H1 (cell line): ENCODE measurements at regions not wholly inside any gene's neighbourhood (a gene's known extent, or its start where the extent isn't known, plus 50 kb on each side); places are given as distances from the start of the nearest gene placed in this dataset.

Source experiments
- CTCF ChIA-PET: fragments of 300-600 bp; sonication (Branson Sonifier 250); formaldehyde crosslinking; loops from one replicate; lab custom pipeline; 2021; ENCODE audit not compliant: partially characterized antibody; lab: Charles Lee
- POLR2A ChIA-PET: fragments of 300-600 bp; sonication (Branson Sonifier 250); formaldehyde crosslinking; loops from one replicate; lab custom pipeline; 2021; ENCODE audit warnings: inconsistent platforms; ENCODE audit not compliant: partially characterized antibody; lab: Charles Lee
- DNase-seq, 2 experiments: peaks; one replicate each; pipeline versions ENCODE4 v3.0.0 to v3.0.0-alpha.2; 2010 to 2022; ENCODE audit warnings: low spot score in 2 of 2, low read depth in 1 of 2, mixed read lengths in 1 of 2
- FAIRE-seq: peaks from 2 replicates; lab custom pipeline; 2011; peaks lifted over from hg19 to GRCh38; lab: Jason Lieb, UNC
- H2AFZ ChIP-seq: 2 replicates; pipeline ENCODE4 v1.8.1; 2012; ENCODE audit warnings: low read length, inconsistent platforms
- H2AK5ac ChIP-seq: 2 replicates; pipeline ENCODE4 v1.6.1; 2013; ENCODE audit warnings: low read depth, low read length
- H2BK120ac ChIP-seq: replicated peaks from 2 replicates; pipeline ENCODE3; 2013; ENCODE audit warnings: low read depth, low read length, inconsistent platforms
- H2BK12ac ChIP-seq: 2 replicates; pipeline ENCODE4 v1.6.1; 2013; ENCODE audit warnings: low read depth, low read length
- H2BK15ac ChIP-seq: 2 replicates; pipeline ENCODE4 v1.6.1; 2013; ENCODE audit warnings: low read length
- H2BK20ac ChIP-seq: 2 replicates; pipeline ENCODE4 v1.6.1; 2013; ENCODE audit warnings: low read length
- H2BK5ac ChIP-seq: 2 replicates; pipeline ENCODE4 v1.6.1; 2013; ENCODE audit warnings: low read depth, low read length
- H3K14ac ChIP-seq: 2 replicates; pipeline ENCODE4 v1.6.1; 2013; ENCODE audit warnings: inconsistent platforms; ENCODE audit not compliant: insufficient read length
- H3K18ac ChIP-seq: 2 replicates; pipeline ENCODE4 v1.6.1; 2013; ENCODE audit warnings: low read length; ENCODE audit errors: extremely low read depth
- H3K23ac ChIP-seq: 2 replicates; pipeline ENCODE4 v1.6.1; 2013; ENCODE audit warnings: inconsistent platforms; ENCODE audit not compliant: insufficient read length
- H3K23me2 ChIP-seq: 2 replicates; pipeline ENCODE4 v1.6.1; 2013; ENCODE audit warnings: low read depth, low read length
- H3K27ac ChIP-seq: 2 replicates; pipeline ENCODE4 v1.6.1; 2011; ENCODE audit warnings: low read depth, low read length, inconsistent platforms
- H3K27me3 ChIP-seq, 4 experiments: replicated peaks in 1 of 4; 1 replicate in 1 of 4; 2 replicates in 3 of 4; pipeline versions ENCODE4 v1.6.1 to v1.8.1; 2011 to 2013; ENCODE audit warnings: low read length in 3 of 4, mild to moderate bottlenecking in 3 of 4, inconsistent platforms in 2 of 4, mixed read lengths in 2 of 4, moderate library complexity in 1 of 4; ENCODE audit not compliant: control insufficient read depth in 3 of 4, insufficient read depth in 3 of 4; ENCODE audit errors: extremely low read depth in 1 of 4
- H3K36me3 ChIP-seq, 4 experiments: 2 replicates each; pipeline versions ENCODE4 v1.6.1 to v1.8.1; 2011 to 2013; ENCODE audit warnings: mild to moderate bottlenecking in 4 of 4, low read length in 3 of 4, moderate library complexity in 2 of 4, control low read depth in 1 of 4, inconsistent platforms in 1 of 4; ENCODE audit not compliant: insufficient read depth in 4 of 4, control insufficient read depth in 2 of 4
- H3K4ac ChIP-seq: replicated peaks from 2 replicates; pipeline ENCODE3; 2013; ENCODE audit warnings: low read length, low read depth, mixed read lengths, inconsistent platforms; ENCODE audit not compliant: insufficient read length
- H3K4me1 ChIP-seq, 4 experiments: replicated peaks in 1 of 4; 1 replicate in 1 of 4; 2 replicates in 3 of 4; pipeline versions ENCODE4 v1.6.1 to v1.8.1; 2011 to 2013; ENCODE audit warnings: low read length in 3 of 4, inconsistent platforms in 2 of 4, mixed read lengths in 1 of 4; ENCODE audit not compliant: insufficient read depth in 4 of 4, control insufficient read depth in 3 of 4
- H3K4me2 ChIP-seq, 2 experiments: 2 replicates each; pipeline versions ENCODE4 v1.6.1 to v1.8.1; 2011 to 2013; ENCODE audit warnings: low read depth in 2 of 2, low read length in 2 of 2, control low read depth in 1 of 2, inconsistent platforms in 1 of 2, mild to moderate bottlenecking in 1 of 2; ENCODE audit not compliant: insufficient read depth in 1 of 2
- H3K4me3 ChIP-seq, 4 experiments: fragments of 200-600, 300-600 bp in 1 of 4; sonication (generic), shearing (Covaris generic), sonication (Bioruptor Twin) in 1 of 4; 2 replicates each; pipeline versions ENCODE4 v1.5.1 to v1.8.1; 2011 to 2016; ENCODE audit warnings: low read length in 4 of 4, low read depth in 3 of 4, control low read depth in 2 of 4, inconsistent platforms in 2 of 4, mild to moderate bottlenecking in 2 of 4, mixed read lengths in 1 of 4, moderate library complexity in 1 of 4; ENCODE audit not compliant: insufficient read depth in 2 of 4; ENCODE audit errors: extremely low read depth in 1 of 4
- H3K56ac ChIP-seq: replicated peaks from 2 replicates; pipeline ENCODE3; 2013; ENCODE audit warnings: low read depth, mild to moderate bottlenecking, mixed read lengths, low read length, inconsistent platforms; ENCODE audit not compliant: insufficient read length
- H3K79me1 ChIP-seq: 2 replicates; pipeline ENCODE4 v1.6.1; 2013; ENCODE audit warnings: low read depth, low read length, control low read depth
- H3K79me2 ChIP-seq, 2 experiments: 2 replicates each; pipeline versions ENCODE4 v1.6.1 to v1.8.1; 2012 to 2013; ENCODE audit warnings: low read length in 2 of 2, mild to moderate bottlenecking in 2 of 2, inconsistent platforms in 1 of 2; ENCODE audit not compliant: insufficient read depth in 2 of 2, control insufficient read depth in 1 of 2
- H3K9ac ChIP-seq, 4 experiments: replicated peaks in 1 of 4; 1 replicate in 1 of 4; 2 replicates in 3 of 4; pipeline versions ENCODE4 v1.6.1 to v1.8.1; 2011 to 2013; ENCODE audit warnings: low read depth in 3 of 4, low read length in 3 of 4, control low read depth in 2 of 4, mild to moderate bottlenecking in 2 of 4, moderate library complexity in 2 of 4, inconsistent platforms in 1 of 4; ENCODE audit errors: extremely low read depth in 1 of 4
- H3K9me3 ChIP-seq, 2 experiments: 2 replicates each; pipeline versions ENCODE4 v1.6.1 to v1.8.1; 2012 to 2013; ENCODE audit warnings: mild to moderate bottlenecking in 2 of 2, moderate library complexity in 2 of 2, control low read depth in 1 of 2, inconsistent platforms in 1 of 2, low read depth in 1 of 2, low read length in 1 of 2, mixed read lengths in 1 of 2; ENCODE audit not compliant: insufficient read depth in 2 of 2
- H4K20me1 ChIP-seq, 2 experiments: replicated peaks in 1 of 2; 2 replicates each; pipeline versions ENCODE3 to v1.8.1; 2011 to 2013; ENCODE audit warnings: inconsistent platforms in 2 of 2, low read length in 2 of 2, mild to moderate bottlenecking in 1 of 2; ENCODE audit not compliant: insufficient read depth in 2 of 2, control insufficient read depth in 1 of 2
- H4K5ac ChIP-seq: 2 replicates; pipeline ENCODE4 v1.6.1; 2013; ENCODE audit warnings: low read length, low read depth, mixed read lengths, inconsistent platforms; ENCODE audit not compliant: insufficient read length
- H4K8ac ChIP-seq: 2 replicates; pipeline ENCODE4 v1.8.0; 2013; ENCODE audit warnings: mild to moderate bottlenecking, moderate library complexity, low read length, inconsistent platforms; ENCODE audit not compliant: insufficient read depth; ENCODE audit errors: extremely low read depth
- H4K91ac ChIP-seq: replicated peaks from 2 replicates; pipeline ENCODE3; 2013; ENCODE audit warnings: low read length, mixed read lengths, inconsistent platforms; ENCODE audit not compliant: insufficient read length
- CHD1 ChIP-seq: IDR thresholded peaks from 2 replicates; pipeline ENCODE4 v1.6.1; 2012; ENCODE audit warnings: low read depth, low read length, improper control_type of control experiment
- CHD2 ChIP-seq: IDR thresholded peaks from 2 replicates; pipeline ENCODE4 v1.6.1; 2012; ENCODE audit warnings: low read length, improper control_type of control experiment
- KDM5A ChIP-seq: fragments of 200-600 bp; IDR thresholded peaks from 2 replicates; pipeline ENCODE4 v1.7.1; 2012; ENCODE audit warnings: mild to moderate bottlenecking, low read length, inconsistent platforms, mixed read lengths
- PHF8 ChIP-seq: fragments of 200-600 bp; sonication (generic); conservative IDR thresholded peaks from 2 replicates; pipeline ENCODE4 v1.7.1; 2012; ENCODE audit warnings: low read depth, mild to moderate bottlenecking, inconsistent platforms, low read length, moderate library complexity
- TBP ChIP-seq: IDR thresholded peaks from 2 replicates; pipeline ENCODE4 v1.6.1; 2011; ENCODE audit warnings: low read depth, low read length, improper control_type of control experiment
- WGBS, 2 experiments: shearing (Covaris generic) in 1 of 2; methylation state at CpG; one replicate each; pipeline versions ENCODE4 v1.1.6 to v1.1.7; 2013 to 2015; ENCODE audit warnings: low lambda C conversion rate in 2 of 2, mixed read lengths in 2 of 2, inconsistent platforms in 1 of 2, low coverage in 1 of 2, missing lambda C conversion rate in 1 of 2; ENCODE audit not compliant: insufficient replicate concordance in 2 of 2, insufficient coverage in 1 of 2, insufficient read length in 1 of 2; ENCODE audit errors: extremely low coverage in 1 of 2, missing lambda C conversion rate in 1 of 2; 5-methylcytosine and 5-hydroxymethylcytosine counted together

DNA sequence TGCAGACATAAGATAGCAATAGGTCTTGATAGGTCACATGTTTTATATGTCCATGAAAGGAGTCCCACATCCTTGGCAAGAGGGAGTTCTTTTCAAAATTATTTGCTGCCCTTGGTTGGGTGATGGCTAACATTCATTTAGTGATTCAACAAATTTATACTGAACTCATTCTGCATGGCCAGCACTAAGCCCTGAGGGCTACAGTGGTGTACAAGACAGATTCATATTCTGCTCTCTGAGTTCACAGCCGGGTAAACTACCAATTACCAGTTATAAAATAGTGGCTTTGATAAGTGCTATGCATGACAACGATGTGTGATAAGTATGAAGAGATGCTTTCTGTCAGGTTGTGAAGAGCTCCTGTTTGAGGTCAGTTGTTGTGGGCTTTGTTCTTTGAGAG is 340.0 kb downstream of the GABRG2 start:
- H2AFZ ChIP-seq, result no peak overlapping the region
- no peak overlapping the region for H3K14ac ChIP-seq
- H2BK12ac ChIP-seq, result no peak overlapping the region
- 98% methylated on average over 2 of the region's 2 CpGs; no CpG with 5 or more reads in 1 of the 2 experiments for WGBS, 2 experiments
- no peak overlapping the region for H3K27ac ChIP-seq
- no peak overlapping the region for H3K23ac ChIP-seq
- no peak overlapping the region for H3K4me2 ChIP-seq
- ChIA-PET CTCF (interaction anchor here (1.7 kb wide), 1 partner anchor 27 kb away, joined by 3 read pairs; no protein-coding TSS in a partner anchor), POLR2A (no interaction called here)
- TF ChIP-seq TBP (no peak), CHD1 (no peak), KDM5A (no peak), PHF8 (no peak), CHD2 (no peak)
- H4K5ac ChIP-seq, result no peak overlapping the region
- H3K4me1 ChIP-seq, result no peaks in the 10 kb centered on the region
- H3K79me2 ChIP-seq, result no peaks in the 10 kb centered on the region
- H4K20me1 ChIP-seq, result no peaks in the 10 kb centered on the region
- no peak overlapping the region for H2BK20ac ChIP-seq
- no peak overlapping the region for H3K4me3 ChIP-seq
- H2BK120ac ChIP-seq, result no peak overlapping the region
- H3K4ac ChIP-seq, result no peak overlapping the region
- DNase-seq (no peak), FAIRE-seq (no peak)
- no peak overlapping the region for H3K18ac ChIP-seq
- no peak overlapping the region for H3K56ac ChIP-seq
- H4K91ac ChIP-seq, result no peak overlapping the region
- no peak overlapping the region for H2AK5ac ChIP-seq
- no peaks in the 10 kb centered on the region for H3K36me3 ChIP-seq
- no peak overlapping the region for H3K9ac ChIP-seq
- H3K79me1 ChIP-seq, result no peaks in the 10 kb centered on the region; the same call in 1 of the 2 replicates
- no peak overlapping the region for H2BK5ac ChIP-seq
- H3K27me3 ChIP-seq, result no peaks in the 10 kb centered on the region
- H4K8ac ChIP-seq, result no peak overlapping the region
- H3K9me3 ChIP-seq, result no peaks in the 10 kb centered on the region
- H3K23me2 ChIP-seq, result no peaks in the 10 kb centered on the region
- H2BK15ac ChIP-seq, result no peak overlapping the region
